HepG2 (cell line): ENCODE measurements at regions not wholly inside any gene's neighbourhood (a gene's known extent, or its start where the extent isn't known, plus 50 kb on each side); places are given as distances from the start of the nearest gene placed in this dataset.

Experiments
- CC2D1A ChIP-seq: sonication (generic); formaldehyde crosslinking; IDR thresholded peaks from 2 replicates; pipeline ENCODE4 v1.8.1; 2023; ENCODE audit warnings: mild to moderate bottlenecking, missing genetic modification reagents
- CCAR2 ChIP-seq: fragments of 200-400 bp; formaldehyde crosslinking; optimal IDR thresholded peaks from 2 replicates; pipeline ENCODE3; 2018; ENCODE audit warnings: low read depth, mild to moderate bottlenecking, low read length, moderate library complexity
- NFIC ChIP-seq: IDR thresholded peaks from 2 replicates; pipeline ENCODE4 v1.6.1; 2012; ENCODE audit warnings: mild to moderate bottlenecking, low read length, inconsistent platforms
- PHB2 ChIP-seq: fragments of 450-650 bp; IDR thresholded peaks from 2 replicates; pipeline ENCODE4 v1.6.1; 2018; ENCODE audit not compliant: partially characterized antibody
- SRY ChIP-seq: sonication (generic); formaldehyde crosslinking; IDR thresholded peaks from 2 replicates; pipeline ENCODE4 v1.8.0; 2022; ENCODE audit warnings: mild to moderate bottlenecking, missing genetic modification reagents
- ZFP36 ChIP-seq: fragments of 150-350 bp; IDR thresholded peaks from 2 replicates; pipeline ENCODE4 v1.6.1; 2018; ENCODE audit warnings: borderline replicate concordance, low read length, low read depth; ENCODE audit not compliant: partially characterized antibody
- ZNF3 ChIP-seq: IDR thresholded peaks from 2 replicates; pipeline ENCODE4 v1.7.0; 2017; ENCODE audit warnings: inconsistent platforms
- ZNF496 ChIP-seq: sonication (generic); formaldehyde crosslinking; IDR thresholded peaks from 2 replicates; pipeline ENCODE4 v1.8.1; 2023; ENCODE audit warnings: mild to moderate bottlenecking, moderate library complexity, missing genetic modification reagents; ENCODE audit not compliant: insufficient replicate concordance
- TF ChIP-seq, protein P1 (sequence below): sonication (generic); formaldehyde crosslinking; IDR thresholded peaks from 2 replicates; pipeline ENCODE4 v1.5.0; 2020; ENCODE audit warnings: mild to moderate bottlenecking, missing genetic modification reagents, moderate library complexity

DNA sequence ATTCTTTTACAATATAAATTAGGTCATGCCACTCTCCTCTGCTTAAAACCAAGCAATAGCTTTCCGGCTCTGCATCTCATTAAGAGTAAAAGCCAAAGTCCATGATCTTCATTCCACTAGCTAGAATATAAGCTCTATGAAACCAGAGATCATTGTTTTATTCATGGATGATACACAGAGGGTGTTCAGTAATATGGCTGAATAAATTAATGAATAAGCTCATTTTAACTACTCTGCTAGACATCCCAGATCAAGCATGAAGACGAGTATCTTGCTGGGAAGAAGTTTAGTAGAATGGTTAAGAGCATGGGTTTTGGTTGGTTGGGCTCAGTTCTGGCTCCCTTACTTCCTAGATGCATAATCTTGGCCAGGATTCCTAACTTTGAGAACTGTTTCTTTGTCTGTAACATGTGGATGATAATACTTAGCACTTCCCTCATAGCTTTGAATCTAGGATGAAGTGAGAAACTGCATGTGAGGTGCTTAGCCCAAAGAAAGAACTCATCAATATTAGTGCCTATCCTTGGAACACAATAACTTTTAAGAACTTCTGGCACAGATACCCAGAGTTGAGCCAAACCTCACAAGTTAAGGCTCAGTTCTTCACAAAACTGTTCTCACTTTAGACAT, 106.8 kb downstream of the MSX2 start:
- TF ChIP-seq SRY (CRISPR knock-in tag) (no peak), CC2D1A (CRISPR knock-in tag) (no peak), CCAR2 (no peak), ZFP36 (no peak), ZNF496 (no peak), ZNF3 (CRISPR knock-in tag) (no peak), NFIC (no peak), PHB2 (no peak)
- TF ChIP-seq, protein P1, sequence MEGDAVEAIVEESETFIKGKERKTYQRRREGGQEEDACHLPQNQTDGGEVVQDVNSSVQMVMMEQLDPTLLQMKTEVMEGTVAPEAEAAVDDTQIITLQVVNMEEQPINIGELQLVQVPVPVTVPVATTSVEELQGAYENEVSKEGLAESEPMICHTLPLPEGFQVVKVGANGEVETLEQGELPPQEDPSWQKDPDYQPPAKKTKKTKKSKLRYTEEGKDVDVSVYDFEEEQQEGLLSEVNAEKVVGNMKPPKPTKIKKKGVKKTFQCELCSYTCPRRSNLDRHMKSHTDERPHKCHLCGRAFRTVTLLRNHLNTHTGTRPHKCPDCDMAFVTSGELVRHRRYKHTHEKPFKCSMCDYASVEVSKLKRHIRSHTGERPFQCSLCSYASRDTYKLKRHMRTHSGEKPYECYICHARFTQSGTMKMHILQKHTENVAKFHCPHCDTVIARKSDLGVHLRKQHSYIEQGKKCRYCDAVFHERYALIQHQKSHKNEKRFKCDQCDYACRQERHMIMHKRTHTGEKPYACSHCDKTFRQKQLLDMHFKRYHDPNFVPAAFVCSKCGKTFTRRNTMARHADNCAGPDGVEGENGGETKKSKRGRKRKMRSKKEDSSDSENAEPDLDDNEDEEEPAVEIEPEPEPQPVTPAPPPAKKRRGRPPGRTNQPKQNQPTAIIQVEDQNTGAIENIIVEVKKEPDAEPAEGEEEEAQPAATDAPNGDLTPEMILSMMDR (CRISPR knock-in tag): no peak
